ENCODE measurements at regions not wholly inside any gene's neighbourhood (a gene's known extent, or its start where the extent isn't known, plus 50 kb on each side); places are given as distances from the start of the nearest gene placed in this dataset.

- TF ChIP-seq CTCF (IDR thresholded peaks at IDR 0.05) (no peak), POLR2AphosphoS5 (IDR thresholded peaks at IDR 0.05) (no peak)
These were observed 145.2 kb upstream of the CDIN1 start for GRCh38 chr15:36434177-36434576.

Data from esophagus muscularis mucosa (tissue), 3 donors.